GM18502 (cell line): ENCODE measurements at regions not wholly inside any gene's neighbourhood (a gene's known extent, or its start where the extent isn't known, plus 50 kb on each side); places are given as distances from the start of the nearest gene placed in this dataset.
"Not testable (repeated sequence)": the region's sequence is repeated elsewhere in the genome, so short reads cannot be mapped to it uniquely, and the experiment has no call there.

Experiments used
- ATAC-seq: cut with Tn5 transposase; IDR thresholded peaks from one replicate; pipeline ENCODE4 v1.9.1; 2021; ENCODE audit warnings: mild to moderate bottlenecking; ENCODE audit not compliant: unreplicated experiment, poor library complexity

GRCh38 chr12:102673606-102674005 is 193.2 kb upstream of the IGF1 start:
- no peak for ATAC-seq

- ATAC-seq = not testable (repeated sequence)
These were observed 191.8 kb upstream of the IGF1 start for GRCh38 chr12:102672212-102672611.

- no peak for ATAC-seq
These were observed 188.7 kb upstream of the IGF1 start for GRCh38 chr12:102669056-102669455.

- not testable (repeated sequence) for ATAC-seq
These were observed 185.8 kb upstream of the IGF1 start for GRCh38 chr12:102666176-102666575.

- ATAC-seq = no peak
These were observed 179.0 kb upstream of the IGF1 start for GRCh38 chr12:102659200-102659911.

- no peak for ATAC-seq
These were observed 173.0 kb upstream of the IGF1 start for GRCh38 chr12:102653406-102653805.

- ATAC-seq = peak; percentile 64
These were observed 172.4 kb upstream of the IGF1 start for GRCh38 chr12:102652645-102653313.

GRCh38 chr12:102645968-102646367 is 165.6 kb upstream of the IGF1 start:
- ATAC-seq = no peak

GRCh38 chr12:102643879-102644575 is 163.7 kb upstream of the IGF1 start:
- no peak for ATAC-seq

- ATAC-seq = no peak
These were observed 161.8 kb upstream of the IGF1 start for GRCh38 chr12:102642199-102642598.

GRCh38 chr12:102640658-102641057 is 160.3 kb upstream of the IGF1 start:
- ATAC-seq = not testable (repeated sequence)

GRCh38 chr12:102638777-102639176 is 158.4 kb upstream of the IGF1 start:
- no peak for ATAC-seq

- no peak for ATAC-seq
These were observed 153.7 kb upstream of the IGF1 start for GRCh38 chr12:102633981-102634605.

GRCh38 chr12:102631274-102631673 is 150.9 kb upstream of the IGF1 start:
- ATAC-seq = no peak

- no peak for ATAC-seq
These were observed 149.0 kb upstream of the IGF1 start for GRCh38 chr12:102629262-102629888.

- no peak for ATAC-seq
These were observed 145.5 kb upstream of the IGF1 start for GRCh38 chr12:102625819-102626218.

- ATAC-seq = no peak
These were observed 142.3 kb upstream of the IGF1 start for GRCh38 chr12:102622618-102623017.

- ATAC-seq = no peak
These were observed 138.0 kb upstream of the IGF1 start for GRCh38 chr12:102618197-102618877.

GRCh38 chr12:102616692-102617091 is 136.3 kb upstream of the IGF1 start:
- ATAC-seq = no peak

GRCh38 chr12:102611995-102612394 is 131.6 kb upstream of the IGF1 start:
- ATAC-seq = no peak
